GM23338 (cell line): ENCODE measurements at regions not wholly inside any gene's neighbourhood (a gene's known extent, or its start where the extent isn't known, plus 50 kb on each side); places are given as distances from the start of the nearest gene placed in this dataset.

Experiments
- ATAC-seq: fragments of 200-7000 bp; cut with Tn5 transposase; 3 replicates; pipeline ENCODE4 v1.9.1; 2020
- DNase-seq: peaks from one replicate; pipeline ENCODE4 v3.0.0-alpha.2; 2015; ENCODE audit warnings: low spot score
- H2AFZ ChIP-seq: fragments of 200-600 bp; sonication (generic); 2 replicates; pipeline ENCODE4 v1.8.0; 2016; ENCODE audit warnings: antibody characterized with exemption, mild to moderate bottlenecking, moderate library complexity
- H3F3A ChIP-seq: fragments of 200-600 bp; sonication (generic); replicated peaks from 2 replicates; pipeline ENCODE4 v1.8.0; 2017; ENCODE audit warnings: antibody characterized with exemption, mixed run types, low read depth
- H3K27ac ChIP-seq: fragments of 200-600 bp; sonication (generic); 2 replicates; pipeline ENCODE4 v1.6.1; 2016; ENCODE audit warnings: low read depth
- H3K27me3 ChIP-seq: fragments of 200-600 bp; sonication (generic); 2 replicates; pipeline ENCODE4 v1.8.0; 2016; ENCODE audit warnings: mild to moderate bottlenecking, mixed run types, moderate library complexity; ENCODE audit not compliant: insufficient read depth
- H3K36me3 ChIP-seq: fragments of 200-600 bp; sonication (generic); 2 replicates; pipeline ENCODE4 v1.8.0; 2016; ENCODE audit warnings: mild to moderate bottlenecking; ENCODE audit not compliant: insufficient read depth
- H3K4me1 ChIP-seq: fragments of 200-600 bp; sonication (generic); 2 replicates; pipeline ENCODE4 v1.8.0; 2016; ENCODE audit warnings: mild to moderate bottlenecking, moderate library complexity; ENCODE audit not compliant: insufficient read depth
- H3K4me2 ChIP-seq: fragments of 200-600 bp; sonication (generic); 2 replicates; pipeline ENCODE4 v1.7.1; 2017; ENCODE audit warnings: mixed run types
- H3K4me3 ChIP-seq: fragments of 200-600 bp; sonication (generic); 2 replicates; pipeline ENCODE4 v1.6.1; 2016; ENCODE audit warnings: mixed run types
- H3K79me2 ChIP-seq: fragments of 200-600 bp; sonication (generic); replicated peaks from 2 replicates; pipeline ENCODE4 v1.8.0; 2017; ENCODE audit warnings: mild to moderate bottlenecking; ENCODE audit not compliant: insufficient read depth
- H3K9me2 ChIP-seq: fragments of 200-600 bp; sonication (generic); 2 replicates; pipeline ENCODE4 v1.8.0; 2017; ENCODE audit not compliant: insufficient read depth
- H4K20me1 ChIP-seq: fragments of 200-600 bp; sonication (generic); replicated peaks from 2 replicates; pipeline ENCODE4 v1.8.0; 2017; ENCODE audit warnings: mild to moderate bottlenecking; ENCODE audit not compliant: insufficient read depth
- H3K27ac Mint-ChIP-seq: 2 replicates; pipeline ENCODE4 v1.8.0; 2020; ENCODE audit warnings: inconsistent platforms, mild to moderate bottlenecking, moderate library complexity, mixed read lengths
- H3K27me3 Mint-ChIP-seq: 3 replicates; pipeline ENCODE4 v1.8.0; 2022; ENCODE audit warnings: low read depth, mild to moderate bottlenecking, moderate library complexity, mixed read lengths, inconsistent platforms; ENCODE audit not compliant: insufficient read depth, poor library complexity
- H3K36me3 Mint-ChIP-seq: 3 replicates; pipeline ENCODE4 v1.8.0; 2021; ENCODE audit warnings: low read depth, mild to moderate bottlenecking, inconsistent platforms, moderate library complexity, mixed read lengths
- H3K4me1 Mint-ChIP-seq: 3 replicates; pipeline ENCODE4 v1.8.0; 2020; ENCODE audit warnings: mild to moderate bottlenecking, inconsistent platforms, mixed read lengths
- H3K4me3 Mint-ChIP-seq: 3 replicates; pipeline ENCODE4 v1.8.0; 2021; ENCODE audit warnings: moderate library complexity, mild to moderate bottlenecking, inconsistent platforms, mixed read lengths
- H3K9me3 Mint-ChIP-seq: 3 replicates; pipeline ENCODE4 v1.8.0; 2020; ENCODE audit warnings: moderate library complexity, mild to moderate bottlenecking, inconsistent platforms, mixed read lengths
- CREB1 ChIP-seq: fragments of 250-450 bp; sonication (Bioruptor Pico); IDR thresholded peaks from 2 replicates; pipeline ENCODE4 v1.5.0; 2020; ENCODE audit warnings: low read depth, mild to moderate bottlenecking, moderate library complexity
- CTCF ChIP-seq, 2 experiments: fragments of 200-600 bp in 1 of 2; sonication (generic) in 1 of 2; conservative IDR thresholded peaks; 2 replicates each; pipeline versions ENCODE4 v1.5.1 to v1.6.1; 2016 to 2017; ENCODE audit warnings: antibody characterized with exemption in 2 of 2, low read depth in 2 of 2, mild to moderate bottlenecking in 2 of 2, moderate library complexity in 1 of 2
- ETS1 ChIP-seq: IDR thresholded peaks from 2 replicates; pipeline ENCODE4 v1.6.1; 2016; ENCODE audit warnings: antibody characterized with exemption
- EZH2 ChIP-seq: fragments of 200-600 bp; sonication (generic); IDR thresholded peaks from one replicate; pipeline ENCODE4 v1.8.0; 2017; ENCODE audit warnings: antibody characterized with exemption, mild to moderate bottlenecking, low read depth; ENCODE audit not compliant: unreplicated experiment
- EZH2phosphoT487 ChIP-seq: fragments of 200-600 bp; sonication (generic); IDR thresholded peaks from one replicate; pipeline ENCODE4 v1.8.1; 2018; ENCODE audit warnings: antibody characterized with exemption; ENCODE audit not compliant: unreplicated experiment
- JUNB ChIP-seq: IDR thresholded peaks from one replicate; pipeline ENCODE4 v1.6.1; 2016; ENCODE audit warnings: antibody characterized with exemption; ENCODE audit not compliant: unreplicated experiment
- NANOG ChIP-seq: IDR thresholded peaks from 2 replicates; pipeline ENCODE4 v1.6.1; 2016; ENCODE audit warnings: antibody characterized with exemption, borderline replicate concordance
- POLR2AphosphoS5 ChIP-seq: IDR thresholded peaks from 2 replicates; pipeline ENCODE4 v1.6.1; 2016; ENCODE audit warnings: antibody characterized with exemption, low read depth
- REST ChIP-seq: IDR thresholded peaks from one replicate; pipeline ENCODE4 v1.6.1; 2018; ENCODE audit warnings: antibody characterized with exemption; ENCODE audit not compliant: unreplicated experiment
- STAT1 ChIP-seq: IDR thresholded peaks from one replicate; pipeline ENCODE4 v1.6.1; 2016; ENCODE audit warnings: antibody characterized with exemption; ENCODE audit not compliant: unreplicated experiment
- ZNF114 ChIP-seq: fragments of 250-450 bp; sonication (Bioruptor Pico); IDR thresholded peaks from 2 replicates; pipeline ENCODE4 v1.5.0; 2020; ENCODE audit warnings: mild to moderate bottlenecking, moderate library complexity
- ZNF331 ChIP-seq: fragments of 250-450 bp; sonication (Bioruptor Pico); IDR thresholded peaks from 2 replicates; pipeline ENCODE4 v1.5.0; 2020; ENCODE audit warnings: low read depth, mild to moderate bottlenecking, moderate library complexity
- ZNF462 ChIP-seq: fragments of 250-450 bp; sonication (Bioruptor Pico); IDR thresholded peaks from 2 replicates; pipeline ENCODE4 v1.5.0; 2020; ENCODE audit warnings: mild to moderate bottlenecking, moderate library complexity

GRCh38 chr20:24741493-24742072, 207.5 kb upstream of the CST7 start:
- no peak overlapping the region for H3K27ac Mint-ChIP-seq
- H3K4me3 ChIP-seq, result no peak overlapping the region
- peaks cover 6% of the 10 kb centered on the region for H3K27me3 Mint-ChIP-seq
- peaks cover 14% of the 10 kb centered on the region; the same call in 1 of the 2 replicates for H3K4me1 ChIP-seq
- no peaks in the 10 kb centered on the region for H3K36me3 Mint-ChIP-seq
- ATAC-seq (no peak; the same call in 2 of the 3 replicates), DNase-seq (no peak)
- no peak overlapping the region for H3K27ac ChIP-seq
- H3K4me3 Mint-ChIP-seq, result no peak overlapping the region
- no peak overlapping the region for H2AFZ ChIP-seq
- H3K9me2 ChIP-seq, result peaks cover 6% of the 10 kb centered on the region
- H3K36me3 ChIP-seq, result no peaks in the 10 kb centered on the region; the same call in 1 of the 2 replicates
- no peaks in the 10 kb centered on the region for H3F3A ChIP-seq
- H4K20me1 ChIP-seq, result no peaks in the 10 kb centered on the region
- H3K79me2 ChIP-seq, result no peaks in the 10 kb centered on the region
- no peaks in the 10 kb centered on the region for H3K9me3 Mint-ChIP-seq
- H3K4me2 ChIP-seq, result no peak overlapping the region
- H3K27me3 ChIP-seq, result no peaks in the 10 kb centered on the region
- TF ChIP-seq CREB1 (CRISPR knock-in tag), result no peak
- TF ChIP-seq ZNF462 (CRISPR knock-in tag), result no peak
- TF ChIP-seq JUNB, result no peak
- TF ChIP-seq ZNF114 (CRISPR knock-in tag), result no peak
- no peak for TF ChIP-seq CTCF (conservative IDR thresholded peaks at IDR 0.05; ENCODE audit: low read depth in 2 of 2)
- no peak for TF ChIP-seq ETS1
- TF ChIP-seq NANOG, result no peak
- no peak for TF ChIP-seq ZNF331 (CRISPR knock-in tag)
- TF ChIP-seq EZH2, result no peak
- no peak for TF ChIP-seq STAT1
- no peak for TF ChIP-seq POLR2AphosphoS5
- no peak for TF ChIP-seq REST
- TF ChIP-seq EZH2phosphoT487, result no peak
- H3K4me1 Mint-ChIP-seq, result peaks cover 20% of the 10 kb centered on the region
